PC-9 (cell line): ENCODE measurements at regions not wholly inside any gene's neighbourhood (a gene's known extent, or its start where the extent isn't known, plus 50 kb on each side); places are given as distances from the start of the nearest gene placed in this dataset.

Source experiments
- BruUV-seq: library from RNA; stranded (reverse); fragments of 400-500 nt; replicated peaks from 2 replicates; lab custom pipeline; 2021; lab: Mats Ljungman, UMichigan
- CTCF ChIA-PET: fragments of 300-600 bp; sonication (Branson Sonifier 250); formaldehyde crosslinking; loops from one replicate; lab custom pipeline; 2022; ENCODE audit warnings: antibody characterized with exemption; lab: Charles Lee
- POLR2A ChIA-PET: fragments of 300-600 bp; sonication (Branson Sonifier 250); formaldehyde crosslinking; loops from one replicate; lab custom pipeline; 2022; ENCODE audit warnings: antibody characterized with exemption; ENCODE audit not compliant: unreplicated experiment; lab: Charles Lee
- DNase-seq, 2 experiments: peaks; one replicate each; pipeline versions ENCODE4 v3.0.0 to v3.0.0-alpha.2; 2015 to 2022; ENCODE audit warnings: mixed read lengths in 1 of 2
- H2AFZ ChIP-seq: fragments of 200-600 bp; sonication (generic); 2 replicates; pipeline ENCODE4 v1.8.1; 2017; ENCODE audit warnings: antibody characterized with exemption
- H3F3A ChIP-seq: fragments of 200-600 bp; sonication (generic); 2 replicates; pipeline ENCODE4 v1.8.1; 2017; ENCODE audit warnings: antibody characterized with exemption, mild to moderate bottlenecking, low read depth; ENCODE audit not compliant: insufficient read depth
- H3K27ac ChIP-seq: fragments of 200-600 bp; sonication (generic); 2 replicates; pipeline ENCODE4 v1.6.1; 2016; ENCODE audit warnings: mixed run types
- H3K27me3 ChIP-seq: fragments of 200-600 bp; sonication (generic); 2 replicates; pipeline ENCODE4 v1.6.1; 2016; ENCODE audit warnings: low read depth, mixed run types; ENCODE audit not compliant: insufficient read depth
- H3K36me3 ChIP-seq: fragments of 200-600 bp; sonication (generic); 2 replicates; pipeline ENCODE4 v1.6.1; 2016; ENCODE audit warnings: low read depth, mixed run types
- H3K4me1 ChIP-seq: fragments of 200-600 bp; sonication (generic); replicated peaks from 2 replicates; pipeline ENCODE4 v1.6.1; 2016; ENCODE audit warnings: mixed run types; ENCODE audit not compliant: insufficient read depth
- H3K4me2 ChIP-seq: fragments of 200-600 bp; sonication (generic); 2 replicates; pipeline ENCODE4 v1.6.1; 2017; ENCODE audit warnings: mixed run types
- H3K4me3 ChIP-seq: fragments of 200-600 bp; sonication (generic); 2 replicates; pipeline ENCODE4 v1.6.1; 2016; ENCODE audit warnings: mixed run types
- H3K79me2 ChIP-seq: fragments of 200-600 bp; sonication (generic); 2 replicates; pipeline ENCODE4 v1.6.1; 2017; ENCODE audit warnings: low read depth, mixed run types
- H3K9me2 ChIP-seq: fragments of 200-600 bp; sonication (generic); 2 replicates; pipeline ENCODE4 v1.8.1; 2017; ENCODE audit warnings: mild to moderate bottlenecking; ENCODE audit not compliant: insufficient read depth
- H3K9me3 ChIP-seq: fragments of 200-600 bp; sonication (generic); 2 replicates; pipeline ENCODE4 v1.8.1; 2016; ENCODE audit warnings: low read depth; ENCODE audit not compliant: insufficient read depth
- H4K20me1 ChIP-seq: fragments of 200-600 bp; sonication (generic); 2 replicates; pipeline ENCODE4 v1.8.1; 2017; ENCODE audit not compliant: insufficient read depth
- CTCF ChIP-seq: fragments of 200-600 bp; sonication (generic); conservative IDR thresholded peaks from 2 replicates; pipeline ENCODE4 v1.6.1; 2017; ENCODE audit warnings: mixed run types, antibody characterized with exemption, mild to moderate bottlenecking, moderate library complexity
- EZH2 ChIP-seq: fragments of 200-600 bp; sonication (generic); IDR thresholded peaks from 2 replicates; pipeline ENCODE4 v1.8.0; 2017; ENCODE audit warnings: antibody characterized with exemption, low read depth
- intact Hi-C: fragments of 100-400 bp; cut with micrococcal nuclease; formaldehyde crosslinking; loops from one replicate; pipeline ENCODE4 v1.10.0; 2022; ENCODE audit not compliant: unreplicated experiment

DNA sequence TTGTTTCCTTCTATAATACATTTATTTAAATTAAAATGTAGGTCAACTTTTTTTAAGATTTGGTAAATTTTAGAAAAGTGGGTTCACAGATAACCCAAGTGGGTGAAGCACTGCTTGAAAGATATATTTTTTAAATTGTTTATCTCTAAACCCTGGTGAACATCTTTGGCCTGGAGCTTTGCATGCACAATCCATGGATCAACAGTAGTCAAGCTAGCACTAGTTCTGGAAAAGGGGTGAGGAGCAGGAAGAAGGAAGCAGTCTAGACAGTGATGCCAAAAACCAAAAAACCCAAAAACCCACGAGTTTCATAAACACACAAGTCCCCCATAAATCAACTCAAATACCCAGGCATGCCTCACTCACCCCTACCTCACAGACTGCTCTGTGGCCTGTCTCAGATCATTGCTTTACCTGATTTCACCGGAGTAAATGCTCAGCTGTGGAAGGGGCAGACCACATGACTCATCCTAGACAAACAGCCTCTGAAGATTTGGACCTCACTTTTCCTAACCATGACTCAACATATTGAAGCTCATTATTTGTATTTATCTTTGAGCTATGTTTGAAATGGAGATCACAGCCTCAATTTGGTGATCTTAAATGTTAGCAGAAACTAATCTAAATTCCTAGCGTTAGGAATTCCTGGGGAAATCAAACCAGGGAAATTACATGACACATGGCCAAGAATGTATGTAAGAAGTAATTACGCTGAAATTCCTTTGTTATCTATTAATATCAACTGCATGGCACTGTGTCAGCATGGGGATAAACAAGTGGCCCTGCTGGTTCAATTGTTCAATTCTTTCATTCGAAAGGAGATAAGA is 149.6 kb downstream of the ZNF608 start:
- H3K4me1 ChIP-seq: peaks cover 36% of the 10 kb centered on the region
- no peaks in the 10 kb centered on the region for H3K79me2 ChIP-seq
- ChIA-PET POLR2A (interaction anchor here (0.7 kb wide), 2 partner anchors 13 to 180 kb away, joined by 8 read pairs; no protein-coding TSS in a partner anchor), CTCF (no interaction called here)
- peaks cover 33% of the 10 kb centered on the region for H3F3A ChIP-seq
- intact Hi-C loops: loop anchor here (1.0 kb wide), 2 partner anchors 32 to 63 kb away; no protein-coding TSS in a partner anchor
- H3K9me2 ChIP-seq: no peaks in the 10 kb centered on the region
- H3K4me3 ChIP-seq: no peak overlapping the region
- peak overlapping the region; percentile 69 for H3K27ac ChIP-seq
- no peaks in the 10 kb centered on the region for H3K9me3 ChIP-seq
- TF ChIP-seq CTCF: no peak
- no peak for TF ChIP-seq EZH2
- no peaks in the 10 kb centered on the region for H3K27me3 ChIP-seq
- DNase-seq: peak; percentile 29 to 85
- no TSS peak for BruUV-seq
- no peaks in the 10 kb centered on the region for H4K20me1 ChIP-seq
- H3K4me2 ChIP-seq: peak overlapping the region; percentile 39
- no peaks in the 10 kb centered on the region for H3K36me3 ChIP-seq
- peak overlapping the region; percentile 59 for H2AFZ ChIP-seq

- Histone ChIP-seq H3K9me3 (no peaks in the 10 kb centered on the region), H2AFZ (no peak overlapping the region), H3K36me3 (no peaks in the 10 kb centered on the region), H3F3A (peaks cover 18% of the 10 kb centered on the region), H3K27me3 (no peaks in the 10 kb centered on the region), H3K4me2 (no peak overlapping the region), H3K4me1 (peaks cover 22% of the 10 kb centered on the region), H3K9me2 (no peaks in the 10 kb centered on the region), H4K20me1 (no peaks in the 10 kb centered on the region), H3K4me3 (no peak overlapping the region), H3K27ac (no peak overlapping the region), H3K79me2 (no peaks in the 10 kb centered on the region)
- no TSS peak for BruUV-seq
- intact Hi-C loops: no loop called here
- TF ChIP-seq EZH2 (no peak), CTCF (no peak)
- CTCF ChIA-PET: no interaction called here
- no peak for DNase-seq
- POLR2A ChIA-PET: no interaction called here
Observed at GRCh38 chr5:124593952-124594351, 152.5 kb downstream of the ZNF608 start.

DNA sequence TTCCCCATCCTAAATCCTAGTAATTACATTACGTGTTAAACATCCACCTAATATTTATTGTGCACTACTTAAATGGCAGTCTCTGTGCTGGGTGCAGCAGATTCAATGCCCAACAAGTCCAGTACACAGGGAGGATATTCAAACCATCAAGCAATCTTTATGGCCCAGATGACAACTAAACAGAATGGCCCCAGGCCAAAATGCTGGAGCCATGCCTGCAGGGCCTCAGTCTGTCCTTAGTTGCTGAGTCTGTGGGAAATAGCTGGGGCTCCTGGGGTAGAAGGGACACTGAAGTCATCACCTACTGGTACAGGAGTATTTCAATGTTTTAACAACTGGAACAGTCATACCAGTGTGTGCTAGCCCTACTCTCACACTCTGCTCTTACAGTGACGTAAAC is 153.5 kb downstream of the ZNF608 start:
- Histone ChIP-seq H3K9me3 (no peaks in the 10 kb centered on the region), H3K79me2 (no peaks in the 10 kb centered on the region), H3K27ac (no peak overlapping the region), H3K4me1 (peaks cover 17% of the 10 kb centered on the region), H4K20me1 (no peaks in the 10 kb centered on the region), H3K36me3 (no peaks in the 10 kb centered on the region), H3F3A (peaks cover 13% of the 10 kb centered on the region), H2AFZ (no peak overlapping the region), H3K4me2 (no peak overlapping the region), H3K4me3 (no peak overlapping the region), H3K27me3 (no peaks in the 10 kb centered on the region), H3K9me2 (no peaks in the 10 kb centered on the region)
- DNase-seq: no peak
- intact Hi-C loops: no loop called here
- ChIA-PET POLR2A (no interaction called here), CTCF (no interaction called here)
- BruUV-seq: no TSS peak
- no peak for TF ChIP-seq EZH2
- TF ChIP-seq CTCF: no peak
